ENCODE measurements at regions not wholly inside any gene's neighbourhood (a gene's known extent, or its start where the extent isn't known, plus 50 kb on each side); places are given as distances from the start of the nearest gene placed in this dataset.

- Mint-ChIP-seq H3K27ac (ENCODE audit: low read depth, unreplicated experiment) (no peak overlapping the region), H3K9me3 (ENCODE audit: unreplicated experiment) (peaks cover 17% of the 10 kb centered on the region), H3K4me3 (ENCODE audit: unreplicated experiment) (no peak overlapping the region), H3K36me3 (ENCODE audit: insufficient read depth, unreplicated experiment) (no peaks in the 10 kb centered on the region), H3K4me1 (ENCODE audit: insufficient read depth, unreplicated experiment) (no peaks in the 10 kb centered on the region), H3K27me3 (ENCODE audit: insufficient read depth, unreplicated experiment) (no peaks in the 10 kb centered on the region)
- BruUV-seq (replicated peaks) = no TSS peak
- intact Hi-C loops (cut with micrococcal nuclease) = no loop called here
- no peak for TF ChIP-seq CTCF (IDR thresholded peaks at IDR 0.05; ENCODE audit: unreplicated experiment)
- ChIA-PET CTCF (interaction anchor here (0.6 kb wide), 1 partner anchor 419 kb away, joined by 3 read pairs; no protein-coding TSS in a partner anchor), POLR2A (no interaction called here)
- DNase-seq (ENCODE audit: unreplicated experiment) = no peak
These were observed 465.3 kb downstream of the EIPR1 start for GRCh38 chr2:2912293-2912692.

- TF ChIP-seq CTCF (IDR thresholded peaks at IDR 0.05; ENCODE audit: unreplicated experiment) = no peak
- intact Hi-C loops (cut with micrococcal nuclease) = no loop called here
- ChIA-PET CTCF (no interaction called here), POLR2A (no interaction called here)
- Mint-ChIP-seq H3K27me3 (ENCODE audit: insufficient read depth, unreplicated experiment) (no peaks in the 10 kb centered on the region), H3K27ac (ENCODE audit: low read depth, unreplicated experiment) (no peak overlapping the region), H3K4me3 (ENCODE audit: unreplicated experiment) (no peak overlapping the region), H3K4me1 (ENCODE audit: insufficient read depth, unreplicated experiment) (no peaks in the 10 kb centered on the region), H3K9me3 (ENCODE audit: unreplicated experiment) (peaks cover 2% of the 10 kb centered on the region), H3K36me3 (ENCODE audit: insufficient read depth, unreplicated experiment) (no peaks in the 10 kb centered on the region)
- no peak for DNase-seq (ENCODE audit: unreplicated experiment)
- BruUV-seq (replicated peaks) = no TSS peak
These were observed 467.4 kb downstream of the EIPR1 start for GRCh38 chr2:2910259-2910658.

- Mint-ChIP-seq H3K4me1 (ENCODE audit: insufficient read depth, unreplicated experiment) (no peaks in the 10 kb centered on the region), H3K27ac (ENCODE audit: low read depth, unreplicated experiment) (no peak overlapping the region), H3K9me3 (ENCODE audit: unreplicated experiment) (no peaks in the 10 kb centered on the region), H3K27me3 (ENCODE audit: insufficient read depth, unreplicated experiment) (no peaks in the 10 kb centered on the region), H3K36me3 (ENCODE audit: insufficient read depth, unreplicated experiment) (no peaks in the 10 kb centered on the region), H3K4me3 (ENCODE audit: unreplicated experiment) (no peak overlapping the region)
- CTCF ChIA-PET = interaction anchor here (0.8 kb wide), 1 partner anchor 211 kb away, joined by 4 read pairs; no protein-coding TSS in a partner anchor
- DNase-seq (ENCODE audit: unreplicated experiment) = no peak
- intact Hi-C loops (cut with micrococcal nuclease) = no loop called here
- BruUV-seq (replicated peaks) = no TSS peak
- no peak for TF ChIP-seq CTCF (IDR thresholded peaks at IDR 0.05; ENCODE audit: unreplicated experiment)
- POLR2A ChIA-PET = no interaction called here
These were observed 468.3 kb downstream of the EIPR1 start for GRCh38 chr2:2909086-2910035.

GRCh38 chr2:2906091-2906490 is 471.5 kb downstream of the EIPR1 start:
- no TSS peak for BruUV-seq (replicated peaks)
- DNase-seq (ENCODE audit: unreplicated experiment) = no peak
- Mint-ChIP-seq H3K9me3 (ENCODE audit: unreplicated experiment) (no peaks in the 10 kb centered on the region), H3K36me3 (ENCODE audit: insufficient read depth, unreplicated experiment) (no peaks in the 10 kb centered on the region), H3K4me3 (ENCODE audit: unreplicated experiment) (no peak overlapping the region), H3K27me3 (ENCODE audit: insufficient read depth, unreplicated experiment) (no peaks in the 10 kb centered on the region), H3K4me1 (ENCODE audit: insufficient read depth, unreplicated experiment) (no peaks in the 10 kb centered on the region), H3K27ac (ENCODE audit: low read depth, unreplicated experiment) (no peak overlapping the region)
- intact Hi-C loops (cut with micrococcal nuclease) = no loop called here
- ChIA-PET CTCF (interaction anchor here (0.5 kb wide), 1 partner anchor 9 kb away, joined by 3 read pairs; no protein-coding TSS in a partner anchor), POLR2A (no interaction called here)
- no peak for TF ChIP-seq CTCF (IDR thresholded peaks at IDR 0.05; ENCODE audit: unreplicated experiment)

All from MCF 10A (cell line).